ENCODE measurements at regions not wholly inside any gene's neighbourhood (a gene's known extent, or its start where the extent isn't known, plus 50 kb on each side); places are given as distances from the start of the nearest gene placed in this dataset.

DNA sequence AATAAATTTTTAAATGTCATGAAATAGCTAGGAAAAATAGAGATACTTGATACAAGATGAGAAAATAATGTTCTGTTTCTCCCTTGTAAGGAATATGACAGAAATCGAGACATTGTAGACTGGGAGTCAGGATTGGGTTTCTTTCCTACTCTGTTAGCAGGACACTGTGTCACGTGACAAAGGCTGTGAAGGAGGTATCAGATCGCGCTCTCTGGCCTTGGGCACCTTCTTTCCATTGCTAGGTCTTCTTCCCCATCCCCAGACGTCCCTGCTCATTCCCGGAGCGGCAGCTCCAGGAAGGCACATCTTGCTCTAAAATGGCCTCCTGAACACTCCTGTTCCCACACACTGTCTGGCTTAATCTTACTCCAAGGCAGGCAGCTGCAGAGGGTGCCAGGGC lies 133.4 kb downstream of the TM9SF2 start:
- no peaks in the 10 kb centered on the region for H3K9me3 ChIP-seq
- no peak overlapping the region for H3K27ac ChIP-seq
- no peaks in the 10 kb centered on the region for H3K27me3 ChIP-seq
- H3K9ac ChIP-seq (ENCODE audit: low read depth in 2 of 2, low read length in 2 of 2) = no peak overlapping the region
- intact Hi-C loops (cut with DNase I) = no loop called here
- H3K4me3 ChIP-seq = no peak overlapping the region
- DNase-seq = no peak
- no peaks in the 10 kb centered on the region for H3K4me1 ChIP-seq
- no peaks in the 10 kb centered on the region for H3K36me3 ChIP-seq
- TF ChIP-seq, protein P1, sequence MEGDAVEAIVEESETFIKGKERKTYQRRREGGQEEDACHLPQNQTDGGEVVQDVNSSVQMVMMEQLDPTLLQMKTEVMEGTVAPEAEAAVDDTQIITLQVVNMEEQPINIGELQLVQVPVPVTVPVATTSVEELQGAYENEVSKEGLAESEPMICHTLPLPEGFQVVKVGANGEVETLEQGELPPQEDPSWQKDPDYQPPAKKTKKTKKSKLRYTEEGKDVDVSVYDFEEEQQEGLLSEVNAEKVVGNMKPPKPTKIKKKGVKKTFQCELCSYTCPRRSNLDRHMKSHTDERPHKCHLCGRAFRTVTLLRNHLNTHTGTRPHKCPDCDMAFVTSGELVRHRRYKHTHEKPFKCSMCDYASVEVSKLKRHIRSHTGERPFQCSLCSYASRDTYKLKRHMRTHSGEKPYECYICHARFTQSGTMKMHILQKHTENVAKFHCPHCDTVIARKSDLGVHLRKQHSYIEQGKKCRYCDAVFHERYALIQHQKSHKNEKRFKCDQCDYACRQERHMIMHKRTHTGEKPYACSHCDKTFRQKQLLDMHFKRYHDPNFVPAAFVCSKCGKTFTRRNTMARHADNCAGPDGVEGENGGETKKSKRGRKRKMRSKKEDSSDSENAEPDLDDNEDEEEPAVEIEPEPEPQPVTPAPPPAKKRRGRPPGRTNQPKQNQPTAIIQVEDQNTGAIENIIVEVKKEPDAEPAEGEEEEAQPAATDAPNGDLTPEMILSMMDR (IDR thresholded peaks at IDR 0.05) = no peak

DNA sequence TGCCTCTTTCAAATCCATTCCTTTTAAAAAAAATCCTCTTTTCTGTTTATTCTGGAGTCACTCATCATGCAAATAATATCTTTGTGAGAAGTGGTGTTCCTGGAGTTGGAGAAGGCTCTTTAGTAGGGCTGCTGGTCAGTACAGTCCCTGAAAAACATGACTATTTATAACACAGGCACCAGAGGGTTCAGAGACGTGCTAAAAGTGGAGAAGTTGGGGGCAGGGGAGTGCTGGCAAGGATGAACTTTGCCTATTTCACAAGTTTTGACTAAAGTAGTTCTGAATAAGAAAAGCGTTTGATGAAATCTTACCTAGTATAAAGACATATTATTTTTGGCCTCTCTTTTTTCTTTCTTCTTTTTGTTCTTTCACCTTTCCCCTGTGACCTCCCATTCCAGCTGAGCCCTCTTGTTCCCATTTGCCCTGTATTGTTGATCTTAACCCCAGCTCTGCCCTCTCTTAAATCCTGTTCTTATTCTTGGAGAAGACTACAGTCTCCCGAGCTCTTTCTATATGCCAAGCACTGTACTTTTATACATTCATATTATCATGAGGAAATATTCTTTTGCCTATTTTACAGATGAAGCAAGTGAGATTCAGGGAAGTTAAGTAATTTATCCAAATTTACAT lies 129.1 kb downstream of the TM9SF2 start:
- no peak overlapping the region for H3K4me3 ChIP-seq
- no peaks in the 10 kb centered on the region for H3K4me1 ChIP-seq
- no peaks in the 10 kb centered on the region for H3K36me3 ChIP-seq
- intact Hi-C loops (cut with DNase I) = no loop called here
- H3K27me3 ChIP-seq = no peaks in the 10 kb centered on the region
- TF ChIP-seq, protein P1 (IDR thresholded peaks at IDR 0.05) = no peak
- no peak for DNase-seq
- no peak overlapping the region for H3K9ac ChIP-seq (ENCODE audit: low read depth in 2 of 2, low read length in 2 of 2)
- H3K27ac ChIP-seq = no peak overlapping the region
- no peaks in the 10 kb centered on the region for H3K9me3 ChIP-seq

DNA sequence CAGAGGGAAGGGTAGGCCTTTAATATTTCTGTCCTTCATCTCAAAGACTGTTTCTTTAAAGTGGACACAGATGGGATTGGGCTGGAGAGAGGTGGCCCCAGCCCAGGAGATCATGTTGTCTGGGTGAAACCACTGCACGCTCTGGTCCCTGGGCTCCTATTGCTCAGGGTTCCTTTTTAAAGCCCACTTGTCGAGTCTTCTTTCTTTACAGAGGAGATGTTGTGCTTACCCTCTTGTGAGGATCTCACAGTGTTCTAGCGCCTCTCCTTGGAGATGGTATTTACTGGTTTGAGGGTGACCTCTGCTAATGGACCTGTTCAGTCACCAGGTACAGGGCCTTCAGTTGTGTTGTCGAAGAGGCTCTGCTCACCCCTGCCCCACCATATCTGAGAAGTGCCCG lies 128.4 kb downstream of the TM9SF2 start:
- Histone ChIP-seq H3K9ac (ENCODE audit: low read depth in 2 of 2, low read length in 2 of 2) (no peak overlapping the region), H3K4me3 (no peak overlapping the region), H3K4me1 (no peaks in the 10 kb centered on the region), H3K27me3 (no peaks in the 10 kb centered on the region), H3K9me3 (no peaks in the 10 kb centered on the region), H3K36me3 (no peaks in the 10 kb centered on the region), H3K27ac (no peak overlapping the region)
- no peak for DNase-seq
- TF ChIP-seq, protein P1 (IDR thresholded peaks at IDR 0.05) = no peak
- intact Hi-C loops (cut with DNase I) = no loop called here

DNA sequence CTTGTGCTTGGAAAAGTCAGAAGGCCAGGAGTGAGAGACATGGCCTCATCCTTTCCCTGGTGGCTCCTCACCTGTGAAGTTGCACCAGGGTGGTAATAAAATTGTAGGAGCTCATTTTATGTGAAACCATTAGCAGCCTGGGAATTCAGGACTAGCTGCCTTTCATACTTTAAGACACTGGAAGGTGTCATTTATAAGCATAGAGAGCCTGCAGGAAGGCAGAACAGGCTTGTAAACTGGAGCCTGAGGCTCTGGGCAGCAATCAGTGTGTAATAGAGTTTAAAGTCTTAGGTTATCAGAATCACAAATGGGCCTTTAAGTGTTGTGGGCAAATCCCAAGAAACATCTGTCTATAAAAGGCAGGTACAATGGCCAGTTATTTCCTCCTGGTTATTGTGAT lies 127.2 kb downstream of the TM9SF2 start:
- no peak for DNase-seq
- Histone ChIP-seq H3K4me3 (no peak overlapping the region), H3K9me3 (no peaks in the 10 kb centered on the region), H3K9ac (ENCODE audit: low read depth in 2 of 2, low read length in 2 of 2) (no peak overlapping the region), H3K27me3 (no peaks in the 10 kb centered on the region), H3K27ac (no peak overlapping the region), H3K36me3 (no peaks in the 10 kb centered on the region), H3K4me1 (no peaks in the 10 kb centered on the region)
- TF ChIP-seq, protein P1 (IDR thresholded peaks at IDR 0.05) = no peak
- intact Hi-C loops (cut with DNase I) = no loop called here

DNA sequence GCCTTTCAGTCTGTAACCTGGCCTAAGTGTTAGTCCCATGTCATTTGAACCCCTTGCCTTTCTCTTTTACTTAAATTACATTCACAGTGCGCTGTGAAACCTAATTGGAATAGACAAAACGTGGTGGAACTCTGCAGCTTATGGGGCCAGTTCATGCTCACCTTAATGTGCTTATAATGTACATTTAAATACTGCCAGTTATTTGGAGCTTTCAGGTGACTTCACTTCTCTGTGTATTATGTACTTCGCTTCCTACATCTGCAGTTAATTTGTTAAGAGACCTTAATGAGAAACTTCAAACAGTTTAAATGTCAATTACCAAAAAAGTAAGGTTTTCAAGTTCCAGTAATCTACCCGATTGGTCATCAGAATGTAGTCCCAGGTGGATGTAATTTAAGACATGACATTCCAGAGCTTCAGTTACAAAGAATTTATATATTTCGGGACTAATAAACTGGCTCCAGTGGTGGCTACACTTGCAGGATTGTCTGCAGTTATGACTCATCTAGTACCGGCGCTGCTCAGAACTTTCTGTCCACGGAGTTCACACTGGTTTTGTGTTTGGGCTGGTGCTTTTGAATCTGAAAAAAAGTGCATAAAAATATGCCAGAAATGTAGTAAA lies 125.3 kb downstream of the TM9SF2 start:
- Histone ChIP-seq H3K27me3 (no peaks in the 10 kb centered on the region), H3K9me3 (no peaks in the 10 kb centered on the region), H3K27ac (no peak overlapping the region), H3K4me3 (no peak overlapping the region), H3K9ac (ENCODE audit: low read depth in 2 of 2, low read length in 2 of 2) (no peak overlapping the region), H3K36me3 (no peaks in the 10 kb centered on the region), H3K4me1 (no peaks in the 10 kb centered on the region)
- intact Hi-C loops (cut with DNase I) = no loop called here
- TF ChIP-seq, protein P1 (IDR thresholded peaks at IDR 0.05) = no peak
- DNase-seq = no peak
